RWPE2 (cell line): ENCODE measurements at regions not wholly inside any gene's neighbourhood (a gene's known extent, or its start where the extent isn't known, plus 50 kb on each side); places are given as distances from the start of the nearest gene placed in this dataset.
A peak's percentile ranks its signal among the peaks of the same experiment; 100 is the strongest.
"Not testable (repeated sequence)": the region's sequence is repeated elsewhere in the genome, so short reads cannot be mapped to it uniquely, and the experiment has no call there.

ENCODE experiments used
- ATAC-seq: fragments of 200-7000 bp; cut with Tn5 transposase; 3 replicates; pipeline ENCODE4 v1.9.1; 2021; ENCODE audit warnings: low read depth
- DNase-seq: peaks from one replicate; pipeline ENCODE4 v3.0.0-alpha.2; 2020; ENCODE audit warnings: low spot score
- H3K27ac ChIP-seq: fragments of 450-650 bp; 2 replicates; pipeline ENCODE4 v1.5.1; 2017; ENCODE audit warnings: mild to moderate bottlenecking; ENCODE audit not compliant: poor library complexity, severe bottlenecking
- H3K27me3 ChIP-seq: fragments of 250-450 bp; sonication (Bioruptor Pico); 2 replicates; pipeline ENCODE4 v1.5.1; 2021; ENCODE audit warnings: mild to moderate bottlenecking, moderate library complexity; ENCODE audit not compliant: insufficient read depth, poor library complexity, severe bottlenecking
- H3K36me3 ChIP-seq: fragments of 250-450 bp; sonication (Bioruptor Pico); 2 replicates; pipeline ENCODE4 v1.5.1; 2020; ENCODE audit warnings: low read depth, mild to moderate bottlenecking, moderate library complexity
- H3K4me1 ChIP-seq: fragments of 250-450 bp; sonication (Bioruptor Pico); 2 replicates; pipeline ENCODE4 v1.5.1; 2021; ENCODE audit warnings: mild to moderate bottlenecking, moderate library complexity; ENCODE audit not compliant: insufficient read depth, poor library complexity, severe bottlenecking
- H3K4me3 ChIP-seq: fragments of 250-450 bp; sonication (Bioruptor Pico); 2 replicates; pipeline ENCODE4 v1.5.1; 2021; ENCODE audit warnings: mild to moderate bottlenecking, moderate library complexity; ENCODE audit not compliant: severe bottlenecking
- H3K9me3 ChIP-seq: fragments of 250-450 bp; sonication (Bioruptor Pico); 2 replicates; pipeline ENCODE4 v1.5.1; 2021; ENCODE audit warnings: mild to moderate bottlenecking, moderate library complexity; ENCODE audit not compliant: severe bottlenecking
- CTCF ChIP-seq: fragments of 450-650 bp; IDR thresholded peaks from one replicate; pipeline ENCODE4 v1.5.1; 2017; ENCODE audit warnings: mild to moderate bottlenecking, moderate library complexity; ENCODE audit not compliant: poor library complexity, severe bottlenecking

- Histone ChIP-seq H3K4me1 (peaks cover 41% of the 10 kb centered on the region), H3K27ac (peak overlapping the region; percentile 76), H3K9me3 (no peaks in the 10 kb centered on the region), H3K4me3 (peak overlapping the region; percentile 18), H3K27me3 (no peaks in the 10 kb centered on the region), H3K36me3 (no peaks in the 10 kb centered on the region)
- ATAC-seq (peak; percentile 85), DNase-seq (peak; percentile 62)
- TF ChIP-seq CTCF = no peak
Observed at GRCh38 chr16:35598696-35599332, 2139.4 kb downstream of the TP53TG3F start.

- H3K4me3 ChIP-seq = no peak overlapping the region
- peak overlapping the region; percentile 76 for H3K27ac ChIP-seq
- peak; percentile 69 for ATAC-seq
- DNase-seq = no peak
- TF ChIP-seq CTCF = no peak
- peaks cover 41% of the 10 kb centered on the region for H3K4me1 ChIP-seq
- no peaks in the 10 kb centered on the region for H3K9me3 ChIP-seq
- no peaks in the 10 kb centered on the region for H3K36me3 ChIP-seq
- H3K27me3 ChIP-seq = no peaks in the 10 kb centered on the region
Observed at GRCh38 chr16:35599429-35600160, 2140.2 kb downstream of the TP53TG3F start.

- peaks cover 41% of the 10 kb centered on the region for H3K4me1 ChIP-seq
Observed at GRCh38 chr16:35600161-35600555, 2140.7 kb downstream of the TP53TG3F start.

GRCh38 chr16:35602116-35602515 is 2142.7 kb downstream of the TP53TG3F start:
- no peak for TF ChIP-seq CTCF
- Histone ChIP-seq H3K36me3 (no peaks in the 10 kb centered on the region), H3K27ac (no peak overlapping the region), H3K27me3 (no peaks in the 10 kb centered on the region), H3K4me3 (no peak overlapping the region), H3K9me3 (no peaks in the 10 kb centered on the region), H3K4me1 (peaks cover 28% of the 10 kb centered on the region)
- ATAC-seq (no peak), DNase-seq (no peak)

More at GRCh38 chr16:35600161-35600555, 2140.7 kb downstream of the TP53TG3F start:
- not testable (repeated sequence) for H3K27me3 ChIP-seq, ATAC-seq, H3K9me3 ChIP-seq, H3K4me3 ChIP-seq, DNase-seq, H3K36me3 ChIP-seq
- H3K27ac ChIP-seq = peak overlapping the region; percentile 76

GRCh38 chr16:35603371-35603770 is 2144.0 kb downstream of the TP53TG3F start:
- H3K27ac ChIP-seq, H3K36me3 ChIP-seq, H3K27me3 ChIP-seq, H3K4me3 ChIP-seq, H3K9me3 ChIP-seq, DNase-seq, ATAC-seq: not testable (repeated sequence)
- H3K4me1 ChIP-seq = peaks cover 18% of the 10 kb centered on the region
